ENCODE measurements at regions not wholly inside any gene's neighbourhood (a gene's known extent, or its start where the extent isn't known, plus 50 kb on each side); places are given as distances from the start of the nearest gene placed in this dataset.
"Not testable (repeated sequence)": the region's sequence is repeated elsewhere in the genome, so short reads cannot be mapped to it uniquely, and the experiment has no call there.

DNA sequence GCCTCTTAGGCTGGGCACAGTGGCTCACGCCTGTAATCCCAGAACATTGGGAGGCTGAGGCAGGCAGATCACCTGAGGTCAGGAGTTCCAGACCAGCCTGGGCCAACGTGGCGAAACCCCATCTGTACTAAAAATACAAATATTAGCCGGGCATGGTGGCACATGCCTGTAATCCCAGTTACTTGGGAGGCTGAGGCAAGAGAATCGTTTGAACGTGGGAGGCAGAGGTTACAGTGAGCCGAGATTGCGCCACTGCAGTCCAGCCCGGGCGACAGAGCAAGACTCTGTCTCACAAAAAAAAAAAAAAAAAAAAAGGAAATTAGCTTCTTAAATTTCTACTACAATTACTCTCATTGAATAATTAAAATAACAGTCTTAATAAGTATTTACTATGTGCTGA lies 52.4 kb upstream of the JARID2 start:
- not testable (repeated sequence) for TF ChIP-seq POLR2A, POLR2AphosphoS5, CTCF (IDR thresholded peaks at IDR 0.05)

All from upper lobe of left lung (tissue), 4 donors.